Esophagus squamous epithelium (tissue), 5 donors: ENCODE measurements at regions not wholly inside any gene's neighbourhood (a gene's known extent, or its start where the extent isn't known, plus 50 kb on each side); places are given as distances from the start of the nearest gene placed in this dataset.

ENCODE experiments used
- DNase-seq: peaks from one replicate; lab custom pipeline; 2025; lab: John Stamatoyannopoulos, UW
- H3K27ac ChIP-seq, 4 donors: fragments of 200-600 bp; sonication (generic); one replicate each; pipeline ENCODE4 v1.5.1; 2016 to 2019; ENCODE audit warnings: mild to moderate bottlenecking in 1 of 4
- H3K27me3 ChIP-seq, 4 donors: fragments of 200-600 bp; sonication (generic); 1 replicate in 3 of 4; 2 replicates in 1 of 4; pipeline versions ENCODE4 v1.5.1 to v1.6.0; 2017 to 2021; ENCODE audit warnings: antibody characterized with exemption in 1 of 4
- H3K36me3 ChIP-seq, 3 donors: fragments of 200-600 bp; sonication (generic); one replicate each; pipeline ENCODE4 v1.5.1; 2016 to 2019
- H3K4me1 ChIP-seq, 3 donors: fragments of 200-600 bp; sonication (generic); one replicate each; pipeline ENCODE4 v1.5.1; 2017 to 2019
- H3K4me3 ChIP-seq, 4 donors: fragments of 200-600 bp; sonication (generic); 1 replicate in 3 of 4; 2 replicates in 1 of 4; pipeline ENCODE4 v1.5.1; 2016 to 2019; ENCODE audit warnings: mild to moderate bottlenecking in 2 of 4, moderate library complexity in 1 of 4
- H3K9me3 ChIP-seq, 3 donors: fragments of 200-600 bp; sonication (generic); one replicate each; pipeline ENCODE4 v1.5.1; 2016 to 2019
- CTCF ChIP-seq, 6 experiments: fragments of 450-650 bp in 4 of 6; fragments of 200-600 bp in 2 of 6; sonication (generic) in 2 of 6; IDR thresholded peaks; one replicate each; pipeline ENCODE4 v1.5.1; 2016 to 2019; ENCODE audit warnings: antibody characterized with exemption in 6 of 6, mild to moderate bottlenecking in 4 of 6, moderate library complexity in 4 of 6
- POLR2A ChIP-seq, 4 donors: fragments of 450-650 bp; IDR thresholded peaks; one replicate each; pipeline ENCODE4 v1.6.1; 2017; ENCODE audit warnings: antibody characterized with exemption in 4 of 4, mild to moderate bottlenecking in 4 of 4, moderate library complexity in 3 of 4
- WGBS, 2 donors: methylation state at CpG; one replicate each; pipeline ENCODE4 v1.1.5; 2018; 5-methylcytosine and 5-hydroxymethylcytosine counted together
- intact Hi-C: fragments of 100-400 bp; cut with DNase I; formaldehyde crosslinking; loops from one replicate; pipeline ENCODE4 v1.15.0; 2022
- donor health status: DM: yes; HTN: yes; CAD: no.

- Histone ChIP-seq H3K9me3 (no peaks in the 10 kb centered on the region), H3K27me3 (peaks cover 0 to 5% (median 0%) of the 10 kb centered on the region in 4 donors), H3K4me3 (no peak overlapping the region), H3K4me1 (peaks cover 0 to 13% (median 0%) of the 10 kb centered on the region in 3 donors), H3K27ac (no peak overlapping the region), H3K36me3 (no peaks in the 10 kb centered on the region)
- 94 to 100% methylated on average over 2 of the region's 2 CpGs for WGBS, 2 donors
- TF ChIP-seq POLR2A (IDR thresholded peaks at IDR 0.05), result no peak
- TF ChIP-seq CTCF (IDR thresholded peaks at IDR 0.05), result no peak
- DNase-seq, result no peak
- intact Hi-C loops, result no loop called here
Observed at GRCh38 chr10:78891741-78892140, 177.0 kb upstream of the ZMIZ1 start.

- TF ChIP-seq CTCF (IDR thresholded peaks at IDR 0.05) (no peak), POLR2A (IDR thresholded peaks at IDR 0.05) (no peak)
- Histone ChIP-seq H3K27ac (no peak overlapping the region), H3K9me3 (no peaks in the 10 kb centered on the region), H3K4me1 (peaks cover 0 to 13% (median 0%) of the 10 kb centered on the region in 3 donors), H3K27me3 (peaks cover 0 to 5% (median 0%) of the 10 kb centered on the region in 4 donors), H3K36me3 (no peaks in the 10 kb centered on the region), H3K4me3 (no peak overlapping the region)
- intact Hi-C loops, result no loop called here
- WGBS, 2 donors, result 56 to 68% methylated on average over 3 of the region's 7 CpGs
- DNase-seq, result no peak
Observed at GRCh38 chr10:78892338-78893176, 176.2 kb upstream of the ZMIZ1 start.

GRCh38 chr10:78893217-78893616 lies 175.5 kb upstream of the ZMIZ1 start:
- intact Hi-C loops, result no loop called here
- no peak for DNase-seq

GRCh38 chr10:78894089-78894840 lies 174.5 kb upstream of the ZMIZ1 start:
- H3K4me1 ChIP-seq, result peaks cover 0 to 13% (median 0%) of the 10 kb centered on the region in 3 donors
- no peak for DNase-seq
- 80% methylated on average over 5 to 8 of the region's 12 CpGs for WGBS, 2 donors
- H3K27ac ChIP-seq, result no peak overlapping the region
- no peak overlapping the region for H3K4me3 ChIP-seq
- intact Hi-C loops, result no loop called here
- H3K9me3 ChIP-seq, result no peaks in the 10 kb centered on the region
- no peaks in the 10 kb centered on the region for H3K36me3 ChIP-seq
- TF ChIP-seq POLR2A (IDR thresholded peaks at IDR 0.05), result no peak
- no peak for TF ChIP-seq CTCF (IDR thresholded peaks at IDR 0.05)
- peaks cover 0 to 5% (median 0%) of the 10 kb centered on the region in 4 donors for H3K27me3 ChIP-seq

More at GRCh38 chr10:78893217-78893616, 175.5 kb upstream of the ZMIZ1 start:
- TF ChIP-seq POLR2A (IDR thresholded peaks at IDR 0.05) (no peak), CTCF (IDR thresholded peaks at IDR 0.05) (no peak)
- Histone ChIP-seq H3K4me1 (peaks cover 0 to 13% (median 0%) of the 10 kb centered on the region in 3 donors), H3K4me3 (no peak overlapping the region), H3K36me3 (no peaks in the 10 kb centered on the region), H3K27ac (no peak overlapping the region), H3K9me3 (no peaks in the 10 kb centered on the region), H3K27me3 (peaks cover 0 to 5% (median 0%) of the 10 kb centered on the region in 4 donors)
- WGBS, 2 donors, result 66 to 84% methylated on average over 3 to 5 of the region's 5 CpGs

GRCh38 chr10:78894841-78895195 lies 173.9 kb upstream of the ZMIZ1 start:
- no peak for TF ChIP-seq POLR2A (IDR thresholded peaks at IDR 0.05)
- TF ChIP-seq CTCF (IDR thresholded peaks at IDR 0.05), result no peak
- H3K27me3 ChIP-seq, result peaks cover 0 to 5% (median 0%) of the 10 kb centered on the region in 4 donors
- intact Hi-C loops, result no loop called here
- no peaks in the 10 kb centered on the region for H3K36me3 ChIP-seq
- no peak overlapping the region for H3K27ac ChIP-seq
- peaks cover 0 to 18% (median 0%) of the 10 kb centered on the region in 3 donors for H3K4me1 ChIP-seq
- no peaks in the 10 kb centered on the region for H3K9me3 ChIP-seq
- DNase-seq, result no peak
- no peak overlapping the region for H3K4me3 ChIP-seq
- 77 to 83% methylated on average over 2 to 3 of the region's 3 CpGs for WGBS, 2 donors
